GM12892 (cell line): ENCODE measurements at regions not wholly inside any gene's neighbourhood (a gene's known extent, or its start where the extent isn't known, plus 50 kb on each side); places are given as distances from the start of the nearest gene placed in this dataset.

Experiments
- POLR2A ChIP-seq: IDR thresholded peaks from 2 replicates; pipeline ENCODE4 v1.6.1; 2011; ENCODE audit warnings: low read depth, low read length, control low read depth
- POLR2AphosphoS5 ChIP-seq: IDR thresholded peaks from 2 replicates; pipeline ENCODE4 v1.6.1; 2011; ENCODE audit warnings: low read depth, low read length, control low read depth
- TAF1 ChIP-seq: IDR thresholded peaks from 2 replicates; pipeline ENCODE4 v1.6.1; 2011; ENCODE audit warnings: low read depth, mild to moderate bottlenecking, control low read depth, low read length, borderline replicate concordance

- TF ChIP-seq TAF1 (no peak), POLR2AphosphoS5 (no peak), POLR2A (no peak)
These were observed 1079.8 kb downstream of the RAPGEF2 start for GRCh38 chr4:160182727-160183126.
